ENCODE measurements at regions not wholly inside any gene's neighbourhood (a gene's known extent, or its start where the extent isn't known, plus 50 kb on each side); places are given as distances from the start of the nearest gene placed in this dataset.

DNA sequence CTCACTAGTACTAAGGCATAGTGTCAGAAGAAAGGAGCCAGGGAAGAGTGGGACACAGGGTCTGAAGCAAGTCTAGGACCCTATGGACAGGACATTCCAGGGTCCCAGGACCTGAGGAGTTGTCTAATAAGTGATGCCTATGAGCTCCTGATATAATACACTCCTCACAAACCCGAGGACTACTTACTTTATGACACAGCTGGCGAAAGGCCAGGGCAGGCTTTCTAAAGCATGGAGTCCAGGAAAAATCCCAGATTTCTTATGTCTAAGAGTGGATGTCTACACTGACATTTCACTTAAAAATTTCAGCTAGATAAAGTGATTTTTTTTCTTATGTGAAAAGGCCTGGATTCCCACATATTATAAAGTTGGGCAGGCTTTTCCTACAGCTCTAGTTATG lies 502.2 kb upstream of the SETBP1 start:
- no peak for DNase-seq

DNA sequence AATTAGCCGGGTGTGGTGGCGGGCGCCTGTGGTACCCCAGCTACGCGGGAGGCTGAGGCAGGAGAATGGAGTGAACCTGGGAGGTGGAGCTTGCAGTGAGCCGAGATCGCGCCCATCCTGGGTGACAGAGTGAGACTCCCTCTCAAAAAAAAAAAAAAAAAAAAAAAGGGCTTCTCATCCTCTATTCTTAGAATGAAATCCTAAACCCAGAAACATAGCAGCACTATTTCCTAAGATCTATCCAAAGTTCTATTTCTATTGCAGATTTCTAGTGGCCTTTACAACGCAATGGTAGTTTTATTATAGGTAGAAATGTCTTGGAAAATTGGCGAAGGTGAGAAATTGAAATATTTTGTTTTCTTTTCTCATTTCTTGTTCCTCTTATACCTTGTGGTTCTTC lies 501.0 kb upstream of the SETBP1 start:
- DNase-seq, result no peak

DNA sequence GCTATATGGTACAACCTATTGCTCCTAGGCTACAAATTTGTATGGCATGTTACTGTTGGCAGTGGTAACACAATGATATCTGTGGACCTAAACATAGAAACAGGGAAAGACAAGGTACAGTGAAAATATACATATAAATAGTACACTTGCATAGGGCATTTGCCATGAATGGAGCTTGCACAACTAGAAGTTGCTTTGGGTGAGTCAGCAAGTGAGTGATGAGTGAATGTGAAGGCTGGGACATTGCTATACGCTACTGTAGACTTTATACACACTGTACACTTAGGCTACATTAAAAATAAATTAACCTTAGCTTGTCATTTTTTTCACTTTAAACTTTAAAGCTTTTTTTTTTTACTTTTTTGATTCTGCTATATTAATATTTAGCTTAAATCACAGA lies 500.0 kb upstream of the SETBP1 start:
- DNase-seq, result no peak

DNA sequence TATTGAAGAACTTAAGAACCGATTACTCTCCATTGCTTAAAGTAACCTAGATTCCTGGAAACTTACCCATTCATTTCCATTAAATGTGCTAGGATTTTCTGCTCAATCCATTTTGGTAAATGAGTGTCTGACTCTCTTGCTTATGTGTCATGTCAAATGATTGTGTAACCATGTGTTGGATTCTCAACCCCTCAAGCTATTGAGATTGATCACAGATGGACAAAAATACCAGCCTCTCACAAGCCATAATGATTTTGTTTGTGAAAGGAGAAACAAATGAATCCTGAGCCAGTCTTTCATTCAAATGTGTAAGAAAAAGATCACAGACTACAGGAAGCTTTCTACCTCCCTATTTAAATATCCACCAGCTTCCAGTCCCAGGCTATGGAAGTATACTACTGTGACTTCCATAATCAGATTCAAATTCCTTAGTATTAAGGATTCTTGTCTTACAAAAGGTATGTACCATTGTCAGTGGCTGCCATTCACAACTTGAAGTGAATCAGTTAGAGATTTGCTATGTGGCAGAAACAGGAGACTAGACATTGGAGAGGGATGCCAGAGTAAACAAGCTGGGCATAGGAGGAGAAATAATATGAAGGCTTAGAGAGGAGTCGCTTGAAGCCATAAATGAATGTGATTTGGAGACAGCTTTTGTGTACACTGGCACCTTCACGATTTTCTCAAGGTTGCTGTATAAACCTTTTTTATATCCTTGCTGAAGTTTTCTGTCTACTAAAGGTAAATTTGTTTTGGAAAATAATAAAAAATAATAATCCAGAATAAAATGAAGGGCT lies 498.5 kb upstream of the SETBP1 start:
- DNase-seq, result no peak

DNA sequence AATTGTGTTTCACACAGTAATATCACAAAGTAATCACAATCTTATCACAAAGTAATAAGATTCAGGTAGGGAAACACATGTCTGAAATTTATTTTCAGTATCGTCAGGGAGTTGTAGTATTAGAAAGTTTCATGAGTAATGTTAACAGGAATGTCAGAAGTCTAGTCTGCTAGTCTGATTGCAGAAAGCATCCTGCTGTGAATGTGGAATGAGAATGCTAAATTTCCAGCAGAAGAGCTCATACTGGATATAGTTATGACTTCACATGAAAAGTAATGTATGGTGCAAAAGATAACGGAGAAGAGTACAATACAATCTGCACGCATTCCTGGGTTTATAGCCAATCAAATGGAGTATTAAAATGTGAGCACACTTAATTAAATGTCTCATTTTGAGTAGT lies 494.7 kb upstream of the SETBP1 start:
- no peak for DNase-seq

DNA sequence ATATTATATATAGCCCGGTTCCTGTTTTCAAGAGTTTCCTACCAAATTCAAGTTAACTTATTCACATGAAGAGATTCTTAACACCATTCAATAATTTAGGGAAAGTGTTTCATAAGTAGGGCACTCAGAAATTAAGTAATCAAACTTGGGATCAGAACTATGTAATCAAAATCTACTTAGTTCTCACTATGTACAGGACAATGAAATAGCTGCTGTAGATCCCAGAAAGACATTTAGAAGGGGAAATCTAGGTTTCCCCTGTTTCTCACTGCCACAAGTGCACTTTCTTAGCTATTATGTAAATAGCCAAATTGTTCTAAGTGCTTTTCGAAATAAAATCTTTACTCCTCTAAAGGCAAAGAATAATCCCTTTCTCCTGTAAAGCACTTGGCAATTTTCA lies 493.6 kb upstream of the SETBP1 start:
- no peak for DNase-seq

DNA sequence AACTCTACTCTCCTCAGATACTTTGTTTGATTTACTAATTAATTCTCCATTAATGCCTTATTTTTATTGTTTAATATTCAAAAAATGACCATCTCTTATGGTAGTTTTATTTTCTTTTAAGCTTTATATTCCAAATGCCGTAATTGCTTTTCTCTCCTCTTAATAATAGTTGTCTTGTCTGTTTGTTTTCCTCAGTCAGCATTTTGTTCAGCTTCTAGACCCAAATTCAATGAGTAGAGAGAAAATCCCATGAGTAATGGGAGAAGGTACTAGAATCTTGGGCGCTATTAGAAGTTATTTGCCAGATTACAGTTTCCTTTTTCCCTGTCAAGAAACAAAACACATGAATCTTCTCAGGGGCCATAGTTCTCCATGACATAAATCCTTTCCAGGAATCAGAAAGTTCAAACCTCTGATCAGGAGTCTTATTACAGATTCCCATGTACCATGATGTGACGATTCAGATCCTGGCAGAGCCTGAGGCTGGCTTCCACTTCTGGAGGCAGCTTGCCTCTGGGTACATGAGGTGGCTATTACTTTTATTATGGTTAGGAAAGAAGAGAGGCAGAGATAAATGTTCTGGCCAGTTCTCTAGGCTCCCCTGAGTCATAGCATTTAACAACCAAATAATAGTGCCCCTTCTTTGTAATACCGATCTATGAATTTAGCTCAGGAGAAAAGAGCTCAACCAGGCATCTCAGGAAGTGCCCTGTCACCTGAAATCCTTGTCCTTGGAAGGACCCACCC lies 485.1 kb upstream of the SETBP1 start:
- DNase-seq, result no peak

DNA sequence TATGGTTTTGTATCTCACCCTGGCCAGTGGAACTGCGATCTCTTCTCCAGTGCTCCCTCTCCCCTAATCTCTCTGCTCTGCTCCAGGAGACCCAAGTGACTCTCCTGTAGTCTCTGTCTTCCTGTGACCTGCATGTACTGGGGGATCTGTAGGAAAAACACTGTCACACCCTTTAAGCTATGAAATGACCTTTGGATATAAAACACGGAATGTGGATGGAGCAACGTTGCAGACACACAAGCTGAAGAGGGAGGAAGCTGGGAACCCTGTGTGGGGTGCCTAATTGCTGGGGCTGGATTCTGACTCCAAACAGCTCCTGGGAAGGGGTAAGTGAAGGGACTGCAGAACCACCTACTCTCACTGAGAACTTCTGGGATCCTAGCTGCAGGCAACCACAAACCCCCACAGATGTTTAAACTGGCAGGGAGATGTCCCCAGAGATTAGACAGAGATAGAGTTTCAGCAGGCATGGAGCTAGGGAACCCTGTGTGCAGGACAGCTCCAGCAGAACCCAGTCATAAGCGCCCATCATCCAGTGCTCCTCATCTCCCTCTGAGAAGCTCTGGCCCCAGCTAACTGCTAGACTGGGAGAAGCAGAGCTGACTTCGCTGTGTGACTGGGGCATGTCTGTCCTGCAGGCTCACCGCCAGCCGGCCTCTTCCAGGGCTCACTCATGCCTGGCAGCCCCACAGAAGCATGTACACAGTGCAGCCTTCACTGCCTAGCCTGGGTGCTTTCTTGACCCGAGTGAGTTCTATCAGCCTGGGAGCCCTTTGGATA lies 482.7 kb upstream of the SETBP1 start:
- no peak for DNase-seq

DNA sequence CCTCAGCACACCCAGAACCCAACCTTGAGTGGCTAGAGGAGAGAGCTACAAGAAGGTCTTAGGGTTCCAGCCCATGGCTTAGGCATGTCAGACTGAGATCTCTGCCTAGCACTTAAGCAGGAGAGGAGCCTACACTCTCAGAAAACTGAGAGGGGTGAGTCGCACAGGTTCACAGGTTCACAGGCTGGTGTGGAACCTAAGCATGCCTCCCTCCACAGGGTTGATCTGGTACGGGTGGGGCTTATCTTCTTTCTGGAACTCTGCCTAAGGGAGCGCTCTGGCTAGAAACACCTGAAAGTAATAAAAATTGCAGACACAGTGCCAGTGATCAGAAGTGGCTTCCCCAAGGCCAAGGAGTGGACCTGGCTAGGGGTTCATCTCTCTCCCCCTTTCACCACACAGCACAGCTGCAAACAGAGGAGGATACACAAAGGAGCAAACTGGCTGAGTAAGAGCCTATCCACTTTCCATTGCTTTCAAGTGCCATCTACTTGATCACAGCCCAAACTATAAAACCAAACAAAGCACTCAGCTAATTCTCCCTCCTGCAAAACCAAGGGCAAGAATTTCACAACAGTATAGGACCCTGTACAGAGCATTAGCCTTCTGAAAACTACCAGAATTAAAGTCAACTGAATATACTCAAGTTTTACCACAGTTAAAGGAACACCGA lies 481.9 kb upstream of the SETBP1 start:
- DNase-seq, result no peak

DNA sequence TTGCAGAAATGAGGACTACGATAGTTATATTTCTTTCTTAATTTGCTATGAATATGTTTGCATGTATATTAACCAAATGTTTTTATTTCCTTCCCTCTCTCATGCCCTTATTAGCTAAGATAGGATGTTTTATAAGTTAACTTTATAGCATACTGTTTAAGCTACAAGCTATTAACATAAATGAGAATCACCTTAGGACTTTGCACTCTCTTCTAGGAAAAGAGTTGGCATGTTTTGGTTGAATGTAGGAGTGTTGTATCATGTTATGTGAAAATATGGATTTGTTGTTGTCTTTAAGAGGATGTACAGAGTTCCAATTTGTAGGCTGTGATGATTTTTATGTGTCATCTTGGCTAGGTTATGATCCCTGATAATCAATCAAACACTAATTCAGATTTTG lies 467.4 kb upstream of the SETBP1 start:
- no peak for DNase-seq

DNA sequence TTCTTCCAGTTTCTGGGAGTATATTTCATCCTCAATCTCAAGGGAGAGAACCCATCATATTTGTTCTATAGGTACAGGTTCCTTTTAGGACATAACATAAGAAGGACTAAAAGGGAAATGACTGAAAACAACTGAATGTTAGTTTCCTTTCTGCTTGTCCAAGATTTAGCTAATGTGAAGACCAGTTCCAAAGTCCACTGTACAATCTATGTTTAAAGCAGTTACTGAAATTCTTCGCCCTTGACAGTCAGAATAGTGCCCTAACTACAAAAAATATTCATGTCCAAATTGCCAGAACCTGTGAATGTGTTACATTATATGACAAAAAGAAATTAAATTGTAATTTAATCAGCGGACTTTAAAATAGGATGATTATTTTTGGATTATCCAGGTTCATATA lies 466.3 kb upstream of the SETBP1 start:
- no peak for DNase-seq

DNA sequence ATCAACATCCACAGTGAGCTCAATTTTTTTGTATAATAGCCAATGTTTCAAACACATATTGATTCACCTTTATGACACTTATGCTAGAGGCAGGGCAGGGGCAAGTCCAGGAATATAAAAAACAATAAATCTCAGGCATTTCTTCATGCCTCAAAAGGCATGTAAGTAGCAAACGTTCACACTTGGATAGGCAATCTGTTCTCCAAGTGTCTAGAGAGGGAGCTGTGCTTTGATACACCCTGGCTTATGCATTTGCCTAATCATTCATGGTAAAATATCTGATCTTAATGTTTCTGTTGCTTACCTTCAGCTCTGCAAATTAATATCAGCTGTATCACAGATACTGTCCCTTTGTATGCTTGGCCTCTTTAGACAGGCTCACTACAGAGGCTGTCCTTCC lies 464.5 kb upstream of the SETBP1 start:
- DNase-seq, result no peak

DNA sequence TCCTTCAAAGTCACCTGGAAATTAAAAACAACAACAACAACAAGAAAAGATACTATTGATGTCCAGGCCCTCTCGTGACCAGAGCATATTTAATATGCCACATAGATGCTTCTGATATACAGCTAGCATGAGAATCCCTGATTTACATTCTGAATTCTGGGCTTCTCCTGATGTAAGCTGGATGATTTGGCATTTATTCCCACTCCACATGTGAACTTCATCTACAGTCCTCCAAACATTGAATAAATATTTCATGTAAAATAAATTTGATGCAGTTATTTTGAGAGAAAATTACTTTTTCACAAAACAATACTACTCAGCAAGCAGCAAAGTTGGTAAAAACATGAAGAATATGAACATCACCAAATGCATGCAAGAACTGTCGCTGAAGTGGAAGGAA lies 453.2 kb upstream of the SETBP1 start:
- no peak for DNase-seq

DNA sequence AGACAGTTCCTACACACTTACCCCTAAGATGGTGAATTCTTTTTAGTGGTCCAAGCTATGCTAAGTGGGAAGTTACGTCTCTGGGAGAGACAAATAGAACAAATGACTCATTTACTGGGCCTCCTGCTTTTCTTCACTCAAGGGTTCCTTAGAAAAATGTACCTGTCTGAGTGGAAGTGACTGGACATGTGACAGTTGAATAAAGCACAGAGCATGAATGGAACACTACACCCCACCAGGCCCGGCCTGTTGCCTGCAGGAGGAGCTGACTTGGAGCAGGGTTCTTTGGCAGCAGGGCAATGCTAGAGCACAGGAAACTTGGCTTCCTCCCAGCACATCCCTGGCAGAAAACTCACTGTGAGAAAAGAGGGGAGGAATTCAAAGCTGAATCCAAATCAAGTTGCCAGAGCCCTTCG lies 451.0 kb upstream of the SETBP1 start:
- DNase-seq, result no peak

DNA sequence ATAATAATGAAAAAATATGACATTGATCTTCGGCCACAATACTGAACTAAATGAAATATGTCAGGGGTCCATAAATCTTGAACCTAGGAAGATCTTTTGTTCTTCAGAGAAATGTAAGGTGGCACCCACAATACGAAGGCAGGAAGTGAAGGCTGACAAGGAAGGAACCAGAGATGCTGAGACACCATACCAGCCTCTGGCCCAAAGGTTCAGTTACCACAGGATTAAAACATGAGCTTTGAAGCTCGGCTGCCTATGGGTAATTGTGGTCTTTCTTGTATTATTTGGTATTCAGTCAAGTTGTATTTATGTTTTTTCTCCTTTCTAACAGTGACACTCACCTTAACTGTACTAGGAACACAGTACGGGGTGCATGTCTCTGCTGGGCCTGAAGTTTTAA lies 448.8 kb upstream of the SETBP1 start:
- no peak for DNase-seq

DNA sequence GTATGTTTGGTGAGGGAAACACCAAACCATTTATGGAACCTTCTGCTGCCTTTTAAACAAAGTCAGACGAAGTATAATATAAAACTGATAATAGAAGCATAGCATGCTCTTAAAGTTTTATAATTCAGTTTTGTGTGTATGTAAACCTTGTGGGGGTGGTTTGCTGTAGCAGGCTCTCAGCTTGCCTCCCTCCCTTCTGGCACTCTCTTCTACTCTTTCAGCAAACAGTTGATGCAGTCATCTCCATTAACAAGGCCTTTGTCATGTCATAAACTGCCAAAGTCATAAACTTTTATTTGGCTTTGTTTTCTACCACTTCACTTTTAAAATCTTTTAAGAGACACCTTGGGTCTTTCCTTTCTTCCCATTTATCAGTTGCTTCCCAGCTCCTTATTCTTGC lies 448.2 kb upstream of the SETBP1 start:
- DNase-seq, result no peak

DNA sequence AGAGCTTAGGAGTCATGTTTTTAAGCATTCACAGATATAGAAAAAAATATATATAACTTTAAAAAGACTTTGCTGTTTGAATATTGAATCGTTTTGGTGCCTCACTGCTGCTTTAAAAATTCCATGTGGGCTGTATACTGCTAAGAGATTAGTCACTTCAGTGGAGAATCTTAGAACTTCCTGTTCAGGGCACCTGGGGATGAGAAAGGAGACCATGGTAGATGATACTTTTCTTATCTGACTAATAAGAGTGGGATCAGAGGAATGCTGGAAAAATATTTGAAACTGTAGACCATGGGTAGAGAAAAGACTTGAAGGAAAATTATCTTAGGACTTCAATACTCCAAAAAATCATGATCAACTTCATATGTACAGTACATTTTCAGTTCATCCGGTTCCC lies 442.2 kb upstream of the SETBP1 start:
- no peak for DNase-seq

DNA sequence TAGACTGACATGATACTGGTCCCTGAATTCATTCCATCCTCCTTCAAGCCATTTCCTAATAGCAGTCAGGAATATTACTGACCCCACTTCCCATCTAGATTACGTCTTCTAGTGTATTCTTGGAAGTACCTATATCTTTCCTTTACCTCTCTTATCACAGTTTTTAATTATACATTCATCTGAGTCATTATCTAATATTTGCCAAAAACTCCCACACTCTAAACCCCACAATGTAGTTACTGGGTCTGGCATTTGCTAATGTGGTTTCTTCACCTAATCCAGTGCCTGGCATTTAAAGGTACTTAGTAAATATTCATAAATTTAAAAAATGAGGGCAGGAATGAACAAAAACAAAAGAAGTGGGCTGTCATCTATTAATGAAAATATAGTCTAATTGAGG lies 441.8 kb upstream of the SETBP1 start:
- DNase-seq, result no peak

DNA sequence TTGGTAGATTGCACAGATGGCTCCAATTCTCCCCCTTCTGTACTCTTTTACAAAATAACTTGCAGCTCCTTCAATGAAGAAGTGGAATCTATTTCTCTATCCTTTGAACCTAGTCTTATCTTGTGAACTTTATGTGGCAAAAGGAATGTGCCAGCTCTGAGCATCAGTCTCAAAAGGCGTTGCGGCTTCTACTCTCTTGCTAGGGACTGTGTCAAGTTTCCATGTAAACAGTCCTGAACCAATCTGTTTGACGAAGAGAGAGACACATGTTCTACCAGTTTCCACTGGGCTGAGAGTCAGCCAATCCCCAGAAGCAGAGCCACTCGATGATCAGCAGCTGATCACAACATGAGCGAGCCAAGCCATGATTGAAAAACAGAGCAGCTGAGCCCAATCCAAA lies 439.7 kb upstream of the SETBP1 start:
- no peak for DNase-seq

DNA sequence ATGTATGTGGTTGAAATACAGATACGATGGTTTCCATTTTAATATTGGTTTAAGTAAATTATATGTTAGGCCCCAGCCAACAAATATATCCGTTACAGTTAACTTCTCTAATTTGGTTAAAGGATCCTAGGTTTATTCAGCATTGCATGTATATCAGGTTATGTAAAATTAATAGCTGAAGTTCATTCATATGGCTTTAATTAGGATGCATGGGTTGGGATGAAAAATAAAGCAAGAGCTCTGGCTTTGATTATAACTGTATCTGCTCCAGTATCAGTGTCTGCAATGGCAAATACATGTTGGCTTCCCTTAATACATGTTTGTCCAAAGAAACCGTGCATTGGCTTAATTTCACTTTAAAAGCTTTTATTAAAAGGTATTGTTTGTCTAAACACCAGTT lies 435.7 kb upstream of the SETBP1 start:
- no peak for DNase-seq

DNA sequence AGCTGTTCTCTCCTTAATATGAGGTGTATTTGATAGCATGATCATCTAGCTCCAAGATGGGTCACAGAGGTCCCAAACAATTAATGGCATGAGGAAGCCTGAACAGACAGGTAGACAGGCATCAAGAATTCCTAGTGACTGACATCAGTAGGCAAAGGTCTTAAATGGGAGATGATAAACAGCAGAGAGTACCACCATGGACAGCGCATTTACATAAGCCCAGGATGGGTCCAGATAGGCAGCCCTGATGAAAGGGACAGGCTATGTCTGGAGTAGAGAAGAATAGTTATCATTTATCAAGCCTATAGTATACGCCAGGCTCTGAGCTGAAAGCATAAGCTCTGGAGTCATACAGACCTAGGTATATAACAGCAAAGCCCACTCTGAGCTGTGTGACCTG lies 434.7 kb upstream of the SETBP1 start:
- no peak for DNase-seq

DNA sequence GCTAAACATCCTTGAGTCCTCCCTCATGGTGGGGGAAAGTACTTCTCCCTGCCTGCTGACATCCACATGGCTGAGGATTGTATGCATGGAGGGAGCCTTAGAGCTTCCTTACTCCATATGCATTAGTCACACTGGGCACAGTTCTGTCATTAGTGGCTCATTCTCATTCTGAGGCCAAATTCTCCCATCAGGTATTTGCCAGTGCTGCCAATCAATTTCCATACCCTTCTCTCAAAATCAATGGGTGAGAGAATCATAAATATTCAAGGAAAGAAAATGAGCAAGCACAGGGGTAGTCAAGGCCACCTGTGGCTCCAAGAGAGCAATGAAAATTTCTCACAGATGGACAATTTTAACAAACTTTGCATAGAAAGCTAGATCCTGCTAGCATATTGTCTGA lies 422.6 kb upstream of the SETBP1 start:
- no peak for DNase-seq

DNA sequence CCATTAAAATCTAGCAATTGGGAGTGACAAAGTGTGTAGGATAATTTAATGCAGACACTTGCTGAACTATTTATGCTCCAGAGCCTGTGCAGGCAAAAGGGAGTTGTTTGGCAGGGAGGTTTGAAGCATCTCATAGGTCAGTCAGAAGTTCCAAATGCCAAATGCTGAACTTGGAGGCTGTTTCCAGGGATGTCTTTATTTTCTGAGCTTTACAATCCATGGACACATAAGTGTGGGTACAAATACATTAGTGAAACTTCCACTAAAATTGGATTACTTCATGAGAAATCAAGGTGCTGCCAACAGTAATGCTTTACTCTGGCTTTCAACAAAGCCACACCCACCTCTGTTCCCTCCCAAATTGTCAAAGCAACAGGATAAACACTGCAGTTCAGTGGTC lies 422.1 kb upstream of the SETBP1 start:
- DNase-seq, result no peak

Data from CD4-positive, alpha-beta T cell treated with Interleukin-21 for 1 hour (primary cell).